NCI-H2029 (cell line): ENCODE measurements at regions not wholly inside any gene's neighbourhood (a gene's known extent, or its start where the extent isn't known, plus 50 kb on each side); places are given as distances from the start of the nearest gene placed in this dataset.

ENCODE experiments used
- DNase-seq: peaks from one replicate; lab custom pipeline; 2025; lab: John Stamatoyannopoulos, UW

- DNase-seq = no peak
Observed at GRCh38 chr13:73399347-73400216, 340.8 kb downstream of the KLF5 start.

- DNase-seq = no peak
Observed at GRCh38 chr13:73397496-73398305, 338.9 kb downstream of the KLF5 start.

DNA sequence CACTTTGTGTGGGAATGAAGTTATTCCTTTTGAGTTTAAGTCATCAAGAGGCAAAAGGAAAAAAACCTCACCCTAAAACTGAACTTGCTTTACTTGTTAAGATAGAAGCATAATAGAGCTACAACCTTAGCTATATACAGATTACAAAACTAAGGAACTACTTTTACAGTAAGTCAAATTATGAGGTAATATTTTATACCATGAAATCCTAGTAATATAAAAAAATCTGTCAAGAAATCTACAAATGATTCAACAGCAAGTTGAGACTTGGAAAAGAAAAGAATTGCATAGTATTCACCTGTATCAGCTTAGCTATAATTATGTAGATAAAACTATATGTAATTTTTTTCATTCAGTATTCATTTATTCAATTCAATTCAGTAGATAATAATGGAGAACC is 335.3 kb downstream of the KLF5 start:
- no peak for DNase-seq

DNA sequence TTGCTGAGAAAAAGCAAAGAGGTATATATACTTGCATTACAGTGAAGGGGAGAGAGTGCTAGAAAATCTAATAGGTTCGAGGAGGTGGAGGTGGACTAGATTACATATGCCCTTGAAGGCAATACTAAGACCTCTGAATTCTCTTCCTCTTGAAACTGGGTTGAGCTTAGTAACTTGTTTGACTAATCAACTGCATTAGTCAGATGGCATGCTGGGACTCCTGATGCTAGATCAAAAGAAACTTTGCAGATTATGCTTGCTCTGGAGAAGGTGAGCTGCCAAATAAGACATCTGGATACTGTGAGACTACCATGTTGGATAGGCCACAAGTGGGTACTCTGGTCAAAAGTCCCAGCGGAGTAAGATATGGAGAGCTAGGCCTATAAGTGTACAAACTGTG is 331.3 kb downstream of the KLF5 start:
- no peak for DNase-seq

GRCh38 chr13:73388586-73388985 is 329.8 kb downstream of the KLF5 start:
- no peak for DNase-seq

DNA sequence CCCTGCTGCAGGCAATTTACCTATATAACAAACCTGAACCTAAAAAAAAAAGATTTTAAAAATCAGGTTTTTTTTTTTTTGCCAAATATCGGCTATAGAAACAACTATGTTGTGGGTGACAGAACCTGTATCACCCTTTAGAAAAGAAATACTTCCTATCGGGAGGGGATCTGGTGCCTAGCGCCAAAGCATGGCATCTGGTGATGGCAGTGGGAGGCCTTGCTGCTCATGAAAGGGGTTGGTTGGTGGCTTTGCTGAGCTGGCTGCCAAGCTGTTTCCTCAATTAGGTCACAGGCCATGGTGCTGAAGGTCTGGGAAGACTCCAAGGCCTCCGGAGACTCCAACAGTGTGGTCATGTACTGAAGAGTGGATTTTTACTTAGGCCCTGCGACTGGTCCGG is 328.5 kb downstream of the KLF5 start:
- no peak for DNase-seq

GRCh38 chr13:73385848-73386247 is 327.0 kb downstream of the KLF5 start:
- DNase-seq = no peak

GRCh38 chr13:73372666-73373627 is 314.1 kb downstream of the KLF5 start:
- no peak for DNase-seq

DNA sequence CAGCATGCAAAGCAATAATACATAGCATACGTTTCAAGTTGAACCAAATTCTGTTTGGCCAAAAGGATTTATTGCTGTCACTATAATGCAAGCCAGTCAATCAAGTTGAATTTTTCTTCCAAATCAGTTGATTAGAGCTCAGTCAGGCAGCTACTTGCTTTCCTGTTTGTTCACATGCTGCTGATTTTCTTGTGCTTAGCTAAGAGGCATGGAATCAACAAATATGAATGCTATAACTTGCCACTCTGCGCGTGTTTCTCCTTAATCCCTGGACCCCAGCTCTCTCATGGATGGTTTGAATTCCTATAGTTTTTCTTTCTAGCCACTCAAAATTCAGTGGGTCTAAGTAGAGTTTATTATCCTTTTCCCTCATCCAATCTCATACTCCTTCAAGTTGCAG is 311.3 kb downstream of the KLF5 start:
- DNase-seq = no peak

- no peak for DNase-seq
Observed at GRCh38 chr13:73369095-73369494, 310.3 kb downstream of the KLF5 start.

DNA sequence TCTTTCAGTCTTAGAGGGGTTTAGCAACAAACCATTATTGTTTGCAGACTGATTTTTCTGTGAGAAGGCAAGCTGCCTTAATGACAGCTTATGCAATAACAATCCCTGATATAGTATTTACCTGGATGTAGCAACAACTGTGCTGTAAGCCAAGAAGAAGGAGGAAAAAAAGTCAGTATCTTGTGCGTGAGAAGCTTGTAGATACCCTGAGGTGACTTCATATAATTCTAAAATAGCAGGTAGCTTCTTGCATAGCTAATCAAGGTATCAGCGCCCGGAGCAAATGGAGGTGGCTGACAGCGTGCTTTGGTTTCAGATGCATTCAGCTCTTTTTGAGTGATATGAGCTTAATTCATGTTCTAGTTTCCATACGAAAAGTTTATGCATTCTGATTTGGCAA is 309.8 kb downstream of the KLF5 start:
- DNase-seq = no peak

GRCh38 chr13:73367886-73368285 is 309.1 kb downstream of the KLF5 start:
- DNase-seq = no peak

DNA sequence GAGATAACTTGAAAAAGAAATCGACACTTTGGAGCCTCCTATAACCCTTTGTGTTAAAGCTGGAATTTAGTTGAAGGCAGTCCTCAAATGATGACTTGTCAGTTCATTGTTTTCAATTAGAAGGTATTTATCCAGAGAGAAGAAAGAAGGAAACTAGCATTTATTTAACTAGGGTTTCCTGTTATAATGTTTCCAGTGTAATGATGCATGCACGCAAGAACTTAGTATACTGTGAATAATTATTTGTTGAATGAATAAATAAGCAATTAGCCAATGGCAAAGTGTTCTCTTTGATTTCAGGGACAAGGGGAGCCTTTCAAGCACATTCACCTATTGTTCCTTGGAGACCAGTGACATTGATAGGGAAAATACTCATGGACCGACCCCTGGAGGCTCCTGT is 307.4 kb downstream of the KLF5 start:
- no peak for DNase-seq

DNA sequence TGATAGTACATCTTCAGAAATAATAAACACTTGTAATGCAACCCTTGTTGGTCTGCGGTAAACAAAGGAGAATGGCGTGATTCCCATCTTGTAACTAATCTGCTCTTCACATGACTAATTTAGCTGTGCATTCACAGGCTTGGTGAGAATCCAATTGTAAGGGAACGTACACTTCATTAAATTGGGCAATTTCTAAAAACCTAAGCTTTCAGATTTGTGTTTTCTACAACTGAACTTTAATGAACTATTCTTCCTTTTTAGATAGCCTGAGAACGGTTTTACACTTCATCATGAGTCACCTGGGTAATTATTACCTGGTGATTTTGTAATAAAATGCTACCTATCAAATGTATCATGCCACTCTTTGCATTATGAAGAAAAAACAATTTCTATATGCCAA is 306.9 kb downstream of the KLF5 start:
- no peak for DNase-seq

- peak; percentile 57 for DNase-seq
Observed at GRCh38 chr13:73365252-73365651, 306.4 kb downstream of the KLF5 start.

DNA sequence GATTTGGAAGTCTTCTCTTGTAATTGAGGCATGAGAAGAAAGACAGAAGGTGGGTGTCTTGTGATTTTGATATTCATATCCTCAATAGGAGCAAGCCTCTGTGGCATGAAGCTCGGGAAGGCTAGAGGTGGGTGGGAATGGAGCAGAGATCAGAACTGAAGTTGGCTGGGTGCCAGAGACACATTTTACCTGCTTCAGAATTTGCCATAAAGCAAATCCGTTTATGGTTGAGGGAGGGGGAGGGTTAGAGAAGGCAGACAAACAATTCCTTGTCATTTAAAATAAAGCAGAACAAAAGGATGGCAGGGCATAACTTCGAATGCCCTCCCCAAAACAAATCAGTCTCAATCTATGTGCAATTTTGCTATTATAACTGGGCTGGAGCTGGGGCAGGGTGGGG is 305.9 kb downstream of the KLF5 start:
- DNase-seq = no peak

DNA sequence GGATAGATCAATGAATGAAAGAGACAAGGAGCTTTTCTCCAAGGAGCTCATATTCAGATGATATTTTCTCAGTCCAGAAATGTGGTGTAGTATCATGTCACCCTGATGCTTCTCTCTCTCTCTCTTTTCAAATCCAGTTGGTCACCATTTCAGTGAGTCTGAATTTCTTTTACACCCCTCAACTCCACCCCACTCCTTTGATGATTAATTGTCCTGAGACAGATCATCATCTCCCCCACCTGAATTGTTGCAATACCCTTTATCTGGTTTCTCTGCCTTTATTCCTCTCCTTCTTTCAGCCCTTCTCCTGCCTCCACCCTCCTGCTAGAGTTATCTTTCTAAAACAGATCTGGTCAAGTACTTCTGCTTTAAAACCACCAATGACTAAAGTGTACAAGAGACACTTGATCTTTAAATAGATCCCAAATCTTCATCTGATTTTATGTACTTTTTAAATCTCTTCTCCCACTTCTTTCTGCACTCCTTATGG is 299.8 kb downstream of the KLF5 start:
- no peak for DNase-seq

DNA sequence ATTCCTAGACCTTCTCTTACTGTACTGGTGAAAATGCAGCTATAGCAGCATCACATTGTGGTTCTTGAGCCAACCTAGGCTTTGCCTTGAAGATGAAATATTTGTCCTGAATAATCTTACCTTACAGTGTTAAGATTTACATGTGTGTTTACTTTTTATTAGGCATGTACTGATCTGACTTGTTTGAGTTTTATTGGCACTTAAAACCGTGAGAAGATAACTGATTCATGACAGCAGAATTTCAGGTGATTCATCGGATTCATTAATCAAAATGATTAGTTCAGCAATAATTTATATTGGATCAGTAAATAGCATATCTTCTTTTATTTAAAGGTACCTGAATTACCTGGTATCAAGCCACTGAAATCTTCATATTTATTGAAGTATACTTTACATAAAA is 296.3 kb downstream of the KLF5 start:
- no peak for DNase-seq

GRCh38 chr13:73351730-73352129 is 292.9 kb downstream of the KLF5 start:
- DNase-seq = no peak

DNA sequence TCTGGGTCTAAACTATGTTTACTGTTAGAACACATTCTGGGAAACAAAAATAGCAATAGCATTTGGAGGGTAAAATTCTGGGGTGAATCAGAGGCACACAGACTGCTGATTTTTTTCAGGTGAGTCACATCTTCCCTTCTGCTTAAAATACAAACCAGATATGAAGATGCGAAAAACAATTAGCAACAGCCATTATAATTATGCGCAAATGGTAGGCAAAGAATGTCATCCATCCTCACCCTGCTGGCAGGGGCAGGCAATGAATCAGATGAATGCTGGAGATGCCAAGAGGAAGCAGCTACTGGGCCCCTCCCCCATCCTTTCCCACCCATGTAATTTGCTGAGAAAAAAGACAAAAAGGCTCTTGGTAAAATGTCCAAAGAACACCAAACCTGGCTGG is 282.9 kb downstream of the KLF5 start:
- DNase-seq = no peak

GRCh38 chr13:73340069-73340468 is 281.3 kb downstream of the KLF5 start:
- DNase-seq = no peak

DNA sequence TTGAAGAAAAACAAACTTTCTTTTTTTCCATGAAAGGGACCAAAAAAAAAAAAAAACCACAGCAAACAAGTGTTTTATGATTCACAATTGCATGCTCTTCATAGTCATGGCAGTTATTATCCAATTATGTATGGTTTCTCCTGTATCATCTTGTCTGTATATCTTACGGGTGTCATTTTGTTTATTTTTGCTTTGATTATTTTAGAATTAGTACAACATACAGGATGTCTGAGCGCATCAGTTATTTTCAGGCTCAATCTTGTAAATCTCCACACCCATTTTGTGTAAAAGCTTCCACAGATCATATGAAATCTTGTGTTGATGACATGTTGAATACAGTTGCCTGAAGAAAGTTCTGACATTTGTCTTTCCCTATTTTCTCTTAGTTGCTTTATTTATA is 280.3 kb downstream of the KLF5 start:
- DNase-seq = no peak
